ENCODE measurements at regions not wholly inside any gene's neighbourhood (a gene's known extent, or its start where the extent isn't known, plus 50 kb on each side); places are given as distances from the start of the nearest gene placed in this dataset.

- no peak overlapping the region for H3K4me3 ChIP-seq (ENCODE audit: low read depth, low read length, poor library complexity, severe bottlenecking)
- no peaks in the 10 kb centered on the region for H4K20me1 ChIP-seq (ENCODE audit: insufficient read depth, low read length)
- H3K9ac ChIP-seq (ENCODE audit: low read length) = no peak overlapping the region
- H3K27me3 ChIP-seq (ENCODE audit: insufficient read depth, low read length) = no peaks in the 10 kb centered on the region
- no peaks in the 10 kb centered on the region for H3K4me1 ChIP-seq (ENCODE audit: insufficient read depth, low read length, severe bottlenecking)
- H3K79me2 ChIP-seq (ENCODE audit: insufficient read depth, low read length) = no peaks in the 10 kb centered on the region
- H3K9me3 ChIP-seq (ENCODE audit: low read length) = no peaks in the 10 kb centered on the region
- H3K9me2 ChIP-seq (ENCODE audit: low read depth, low read length) = no peaks in the 10 kb centered on the region
- TF ChIP-seq, protein P1, sequence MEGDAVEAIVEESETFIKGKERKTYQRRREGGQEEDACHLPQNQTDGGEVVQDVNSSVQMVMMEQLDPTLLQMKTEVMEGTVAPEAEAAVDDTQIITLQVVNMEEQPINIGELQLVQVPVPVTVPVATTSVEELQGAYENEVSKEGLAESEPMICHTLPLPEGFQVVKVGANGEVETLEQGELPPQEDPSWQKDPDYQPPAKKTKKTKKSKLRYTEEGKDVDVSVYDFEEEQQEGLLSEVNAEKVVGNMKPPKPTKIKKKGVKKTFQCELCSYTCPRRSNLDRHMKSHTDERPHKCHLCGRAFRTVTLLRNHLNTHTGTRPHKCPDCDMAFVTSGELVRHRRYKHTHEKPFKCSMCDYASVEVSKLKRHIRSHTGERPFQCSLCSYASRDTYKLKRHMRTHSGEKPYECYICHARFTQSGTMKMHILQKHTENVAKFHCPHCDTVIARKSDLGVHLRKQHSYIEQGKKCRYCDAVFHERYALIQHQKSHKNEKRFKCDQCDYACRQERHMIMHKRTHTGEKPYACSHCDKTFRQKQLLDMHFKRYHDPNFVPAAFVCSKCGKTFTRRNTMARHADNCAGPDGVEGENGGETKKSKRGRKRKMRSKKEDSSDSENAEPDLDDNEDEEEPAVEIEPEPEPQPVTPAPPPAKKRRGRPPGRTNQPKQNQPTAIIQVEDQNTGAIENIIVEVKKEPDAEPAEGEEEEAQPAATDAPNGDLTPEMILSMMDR (IDR thresholded peaks at IDR 0.05; ENCODE audit: low read length) = no peak
- no peak for TF ChIP-seq EZH2 (IDR thresholded peaks at IDR 0.05; ENCODE audit: borderline replicate concordance, low read length)
- no peak overlapping the region for H2AFZ ChIP-seq (ENCODE audit: low read length)
- no peaks in the 10 kb centered on the region for H3K36me3 ChIP-seq (ENCODE audit: insufficient read depth, low read length)
- H3F3A ChIP-seq (ENCODE audit: insufficient read depth, low read length) = no peaks in the 10 kb centered on the region
- H3K4me2 ChIP-seq (ENCODE audit: low read length) = no peak overlapping the region
- no peak overlapping the region for H3K27ac ChIP-seq (ENCODE audit: low read depth, low read length, poor library complexity, severe bottlenecking)
Measured at GRCh38 chr12:115451780-115452736, 768.1 kb upstream of the TBX3 start.

DNA sequence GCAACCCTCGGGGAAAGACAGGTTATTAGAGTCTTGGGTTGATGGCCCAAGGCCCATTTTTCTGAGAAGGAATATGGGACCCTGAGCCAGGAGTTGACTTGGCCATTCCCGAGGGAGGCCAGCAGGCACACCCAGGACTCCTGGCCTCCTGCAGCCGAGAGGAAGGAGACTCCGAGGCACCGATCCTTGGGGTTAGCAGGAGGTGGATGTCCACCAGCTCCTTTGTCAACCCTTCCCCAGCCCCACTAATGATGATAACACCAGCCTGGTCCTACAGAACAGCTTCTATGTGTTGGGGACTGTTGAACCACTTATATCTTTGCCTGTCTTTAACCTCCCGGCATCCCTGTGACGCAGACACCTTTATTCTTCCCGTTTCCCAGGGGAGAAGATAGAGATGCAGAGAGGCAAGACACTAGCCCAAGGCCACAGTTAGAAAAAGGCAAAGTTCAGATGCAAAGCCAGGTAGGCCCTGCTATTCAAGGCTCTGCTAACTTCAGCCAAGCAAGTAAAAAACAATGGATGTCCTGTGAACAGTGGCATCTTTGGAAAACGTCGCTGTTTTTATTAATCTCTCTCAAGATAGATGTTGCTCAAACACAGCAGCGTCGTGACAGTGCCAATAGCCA lies 767.3 kb upstream of the TBX3 start:
- no peaks in the 10 kb centered on the region for H3F3A ChIP-seq (ENCODE audit: insufficient read depth, low read length)
- no peaks in the 10 kb centered on the region for H3K79me2 ChIP-seq (ENCODE audit: insufficient read depth, low read length)
- no peaks in the 10 kb centered on the region for H3K9me3 ChIP-seq (ENCODE audit: low read length)
- no peaks in the 10 kb centered on the region for H4K20me1 ChIP-seq (ENCODE audit: insufficient read depth, low read length)
- no peaks in the 10 kb centered on the region for H3K9me2 ChIP-seq (ENCODE audit: low read depth, low read length)
- H3K36me3 ChIP-seq (ENCODE audit: insufficient read depth, low read length) = no peaks in the 10 kb centered on the region
- no peak overlapping the region for H3K4me2 ChIP-seq (ENCODE audit: low read length)
- H3K4me1 ChIP-seq (ENCODE audit: insufficient read depth, low read length, severe bottlenecking) = no peaks in the 10 kb centered on the region
- no peak overlapping the region for H2AFZ ChIP-seq (ENCODE audit: low read length)
- H3K4me3 ChIP-seq (ENCODE audit: low read depth, low read length, poor library complexity, severe bottlenecking) = no peak overlapping the region
- H3K9ac ChIP-seq (ENCODE audit: low read length) = no peak overlapping the region
- H3K27ac ChIP-seq (ENCODE audit: low read depth, low read length, poor library complexity, severe bottlenecking) = no peak overlapping the region
- TF ChIP-seq, protein P1 (IDR thresholded peaks at IDR 0.05; ENCODE audit: low read length) = no peak
- no peak for TF ChIP-seq EZH2 (IDR thresholded peaks at IDR 0.05; ENCODE audit: borderline replicate concordance, low read length)
- no peaks in the 10 kb centered on the region for H3K27me3 ChIP-seq (ENCODE audit: insufficient read depth, low read length)

DNA sequence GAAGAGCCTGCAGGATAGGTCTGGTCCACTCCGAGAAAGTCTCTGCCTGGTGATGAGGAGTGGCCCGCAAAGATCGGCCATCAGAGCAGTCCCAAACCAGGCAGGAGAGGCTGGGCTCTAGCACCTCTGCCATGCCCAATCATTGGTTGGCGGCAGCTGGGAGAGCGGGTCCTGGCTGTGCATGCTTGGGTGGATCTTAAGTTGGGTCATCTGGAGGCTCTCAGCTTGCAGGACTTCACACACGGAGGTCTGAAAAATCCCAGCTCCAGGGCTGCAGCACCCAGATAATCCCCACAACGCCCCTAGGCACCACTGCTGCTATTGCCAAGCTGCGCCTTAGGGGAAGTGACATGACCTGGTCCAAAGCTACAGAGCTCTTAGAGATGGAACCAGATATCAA lies 766.7 kb upstream of the TBX3 start:
- no peak overlapping the region for H3K4me2 ChIP-seq (ENCODE audit: low read length)
- no peaks in the 10 kb centered on the region for H3K9me3 ChIP-seq (ENCODE audit: low read length)
- H2AFZ ChIP-seq (ENCODE audit: low read length) = no peak overlapping the region
- H3K27ac ChIP-seq (ENCODE audit: low read depth, low read length, poor library complexity, severe bottlenecking) = no peak overlapping the region
- no peaks in the 10 kb centered on the region for H3K79me2 ChIP-seq (ENCODE audit: insufficient read depth, low read length)
- no peaks in the 10 kb centered on the region for H3F3A ChIP-seq (ENCODE audit: insufficient read depth, low read length)
- no peak overlapping the region for H3K9ac ChIP-seq (ENCODE audit: low read length)
- no peaks in the 10 kb centered on the region for H3K4me1 ChIP-seq (ENCODE audit: insufficient read depth, low read length, severe bottlenecking)
- H3K36me3 ChIP-seq (ENCODE audit: insufficient read depth, low read length) = no peaks in the 10 kb centered on the region
- H4K20me1 ChIP-seq (ENCODE audit: insufficient read depth, low read length) = no peaks in the 10 kb centered on the region
- H3K4me3 ChIP-seq (ENCODE audit: low read depth, low read length, poor library complexity, severe bottlenecking) = no peak overlapping the region
- no peaks in the 10 kb centered on the region for H3K9me2 ChIP-seq (ENCODE audit: low read depth, low read length)
- TF ChIP-seq, protein P1 (IDR thresholded peaks at IDR 0.05; ENCODE audit: low read length) = no peak
- TF ChIP-seq EZH2 (IDR thresholded peaks at IDR 0.05; ENCODE audit: borderline replicate concordance, low read length) = no peak
- H3K27me3 ChIP-seq (ENCODE audit: insufficient read depth, low read length) = no peaks in the 10 kb centered on the region

Measured in OCI-LY1 (cell line).